Bone marrow (tissue), 2 donors: ENCODE measurements at regions not wholly inside any gene's neighbourhood (a gene's known extent, or its start where the extent isn't known, plus 50 kb on each side); places are given as distances from the start of the nearest gene placed in this dataset.
"Not testable (repeated sequence)": the region's sequence is repeated elsewhere in the genome, so short reads cannot be mapped to it uniquely, and the experiment has no call there.

Source experiments
- DNase-seq, 2 donors: peaks; one replicate each; lab custom pipeline; 2025; lab: John Stamatoyannopoulos, UW

DNA sequence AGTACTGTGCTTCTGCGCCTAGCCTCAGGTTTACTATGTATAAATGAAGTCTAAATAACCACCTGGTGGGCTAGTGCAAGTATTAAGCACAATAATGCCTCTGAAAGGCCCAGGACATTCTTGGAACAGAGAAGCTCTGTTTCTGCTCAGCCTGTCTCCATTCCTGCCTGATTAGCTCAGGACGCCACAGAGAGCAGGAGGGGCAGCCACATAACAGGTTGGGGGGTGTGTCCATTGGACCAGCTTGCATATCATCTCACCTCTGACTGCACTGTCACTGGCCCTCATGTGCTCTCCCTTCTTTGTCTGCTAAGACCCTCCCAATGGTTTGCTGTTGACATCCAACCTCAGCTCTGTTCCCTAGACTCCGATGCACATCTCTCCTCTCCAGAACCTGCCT is 52.8 kb upstream of the IKZF1 start:
- DNase-seq: no peak

DNA sequence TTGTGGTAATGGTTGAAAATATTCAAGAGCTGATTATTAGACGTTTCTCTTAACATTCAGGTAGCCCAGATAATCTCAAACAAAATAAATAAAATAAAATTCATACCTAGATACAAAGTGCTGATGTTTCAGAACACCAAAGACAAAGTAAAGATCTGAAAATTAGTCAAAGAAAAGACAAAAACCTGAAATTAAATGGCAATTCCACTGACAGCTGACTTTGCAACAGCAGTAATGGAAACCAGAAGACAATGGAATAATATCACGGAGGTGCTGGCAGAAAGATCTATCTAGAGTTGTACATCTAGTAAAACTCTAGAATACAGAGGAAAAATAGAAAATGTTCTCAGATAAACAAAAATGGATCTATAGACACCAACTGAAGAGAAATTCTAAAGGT is 58.0 kb upstream of the IKZF1 start:
- no peak for DNase-seq

DNA sequence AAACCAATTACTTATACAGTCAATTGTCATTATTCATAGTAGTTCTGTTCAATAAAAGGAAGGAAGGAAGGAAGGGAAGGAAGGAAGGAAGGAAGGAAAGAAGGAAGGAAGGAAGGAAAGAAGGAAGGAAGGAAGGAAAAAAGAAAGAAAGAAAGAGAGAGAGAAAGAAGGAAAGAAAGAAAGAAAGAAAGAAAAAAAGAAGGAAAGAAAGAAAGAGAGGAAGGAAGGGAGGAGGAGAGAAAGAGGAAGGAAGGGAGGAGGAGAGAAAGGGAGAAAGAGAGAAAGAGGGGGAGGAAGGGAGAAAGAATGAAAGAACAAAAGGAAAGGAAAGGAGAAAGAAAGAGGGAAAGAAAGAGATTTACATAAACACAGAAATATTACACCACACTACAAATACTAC is 62.4 kb upstream of the IKZF1 start:
- DNase-seq: not testable (repeated sequence)

DNA sequence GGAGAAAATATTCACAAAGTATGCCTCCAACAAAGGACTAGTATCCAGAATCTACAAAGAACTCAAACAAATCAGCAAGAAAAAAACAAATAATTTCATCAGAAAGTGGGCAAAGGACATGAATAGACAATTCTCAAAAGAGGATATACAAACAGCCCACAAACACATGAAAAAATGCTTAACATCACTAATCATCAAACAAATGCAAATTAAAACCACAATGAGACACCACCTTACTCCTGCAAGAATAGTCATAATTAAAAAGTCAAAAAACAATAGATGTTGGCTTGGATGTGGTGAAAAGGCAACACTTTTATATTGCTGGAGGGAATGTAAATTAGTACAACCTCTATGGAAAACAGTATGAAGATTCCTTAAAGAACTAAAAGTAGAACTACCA is 63.8 kb upstream of the IKZF1 start:
- not testable (repeated sequence) for DNase-seq

DNA sequence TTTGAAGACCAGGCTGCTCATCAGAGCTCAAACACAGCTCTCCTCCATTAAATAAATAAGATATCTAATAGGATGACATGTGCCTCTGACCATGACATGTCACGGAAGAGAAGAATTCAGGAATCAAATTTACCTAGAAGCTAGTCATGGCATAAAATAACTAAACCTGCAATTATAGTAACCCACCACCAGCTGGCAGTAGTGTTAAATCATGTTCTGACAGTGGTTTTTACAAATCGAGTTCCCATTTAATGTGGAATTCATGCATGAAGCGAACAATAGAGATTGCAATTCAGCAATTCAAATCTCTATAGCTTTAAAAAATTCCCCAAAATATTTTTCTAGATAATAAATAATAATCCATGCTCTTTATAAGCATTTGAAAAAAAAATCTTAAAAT is 74.6 kb upstream of the IKZF1 start:
- no peak for DNase-seq

DNA sequence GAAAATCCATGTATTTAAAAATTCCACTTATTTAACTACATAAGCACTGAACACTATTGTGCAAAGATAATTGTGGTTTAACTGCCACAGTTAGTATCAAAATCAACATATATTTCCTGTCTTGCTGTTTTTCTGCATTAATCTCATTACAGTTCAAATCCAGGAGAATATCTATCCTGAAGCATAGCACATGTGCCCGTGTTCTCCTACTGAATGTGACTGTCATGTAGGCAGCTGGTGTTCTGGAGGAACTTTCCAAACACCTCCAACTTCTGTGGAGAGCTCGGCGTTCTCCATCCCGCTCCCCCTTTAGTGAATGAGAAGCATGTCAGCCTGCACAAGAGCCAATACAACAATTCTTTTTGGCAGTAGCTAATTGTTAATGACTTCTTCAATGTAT is 76.4 kb upstream of the IKZF1 start:
- no peak for DNase-seq

DNA sequence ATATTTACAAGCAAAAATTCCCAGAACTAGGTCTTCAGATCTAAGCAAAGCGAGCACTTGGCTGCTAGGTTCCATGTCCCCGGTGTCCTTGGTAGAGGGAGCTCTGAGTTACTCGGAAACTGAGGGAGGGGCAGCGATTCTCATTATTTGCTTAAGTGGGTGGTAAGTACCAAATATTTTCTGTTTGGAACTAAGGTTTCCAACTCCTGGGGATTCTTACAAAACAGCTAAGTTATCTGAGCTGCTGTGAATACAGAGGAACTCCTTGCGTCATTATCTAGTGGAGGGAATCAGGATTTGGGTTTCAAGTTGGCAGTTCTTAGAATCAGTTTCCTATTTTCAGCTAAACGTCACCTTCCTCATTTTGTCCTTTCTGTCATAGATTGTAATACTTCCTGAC is 76.8 kb upstream of the IKZF1 start:
- DNase-seq: peak in 1 of 2 donors; percentile 55

DNA sequence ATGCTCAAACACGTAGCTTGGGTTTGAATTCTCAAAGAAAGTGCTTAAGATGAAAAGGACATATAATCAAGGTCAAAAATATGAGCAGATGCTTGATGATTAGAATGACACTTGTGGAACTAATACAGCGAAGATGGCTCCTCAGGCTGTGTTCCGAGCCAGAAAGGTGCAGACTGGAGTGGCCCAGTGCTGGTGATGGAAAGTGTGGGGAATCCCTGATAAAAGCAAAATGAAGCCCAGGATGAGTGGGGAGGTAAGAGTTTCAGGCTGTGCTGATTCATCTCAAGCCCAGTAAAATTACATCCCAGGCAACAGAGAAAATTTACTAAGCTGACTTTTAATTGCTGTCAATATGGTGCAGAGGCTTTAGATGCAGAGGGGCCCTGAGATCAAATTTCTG is 77.8 kb upstream of the IKZF1 start:
- no peak for DNase-seq

DNA sequence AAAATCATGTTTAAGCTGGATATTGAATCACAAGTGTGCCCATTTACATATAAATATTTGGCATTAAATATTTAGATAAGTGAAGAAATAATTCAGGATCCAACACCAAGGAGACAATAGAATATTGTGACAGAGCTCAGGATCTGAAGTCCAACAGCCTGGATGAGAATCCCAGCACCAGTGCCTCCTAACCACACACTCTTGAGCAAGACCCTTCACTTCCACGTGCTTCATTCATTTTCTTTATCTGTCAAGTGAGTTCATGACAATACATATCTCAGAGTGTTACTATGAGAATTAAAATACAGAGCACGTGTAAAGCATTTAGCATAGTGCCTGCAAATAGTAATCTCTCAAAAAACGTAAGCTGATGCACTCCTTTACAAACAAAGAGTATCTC is 78.4 kb upstream of the IKZF1 start:
- no peak for DNase-seq

DNA sequence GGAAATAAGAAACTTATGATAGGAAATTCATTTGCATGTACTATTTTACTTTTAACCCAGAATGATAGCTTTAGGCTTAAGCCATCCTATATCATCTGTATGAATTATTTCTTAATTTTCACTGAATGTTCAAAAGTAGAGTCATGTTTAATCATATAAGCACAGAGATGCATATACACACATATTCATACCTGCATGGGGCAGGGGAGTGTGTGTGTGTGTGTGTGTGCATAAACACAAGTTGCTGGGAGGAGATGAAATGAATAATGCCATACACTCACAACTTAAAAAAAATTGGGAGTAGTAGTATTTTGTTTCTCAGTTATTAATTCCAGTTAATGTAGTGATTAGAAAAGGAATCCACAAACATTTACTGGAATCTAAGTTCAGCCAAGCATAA is 83.1 kb upstream of the IKZF1 start:
- no peak for DNase-seq

DNA sequence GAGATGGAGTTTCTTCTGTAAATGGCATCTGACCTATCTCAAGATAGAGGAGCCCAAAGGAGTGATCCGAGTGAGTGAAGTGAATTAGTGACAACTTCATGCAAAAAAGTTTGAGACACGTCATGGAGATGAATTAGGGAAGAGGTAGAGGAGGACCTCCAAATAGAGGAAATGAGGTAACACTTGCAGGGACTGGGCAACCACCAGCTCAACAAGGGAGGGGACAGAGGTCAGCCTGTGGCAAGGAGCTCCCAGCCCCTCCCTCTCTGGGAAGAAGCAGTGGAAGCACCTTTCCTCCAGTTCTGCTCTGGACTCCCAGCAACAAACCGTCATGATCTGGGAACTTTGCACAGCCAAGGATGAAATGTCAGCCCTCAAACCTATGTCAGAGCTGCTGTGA is 83.5 kb upstream of the IKZF1 start:
- no peak for DNase-seq

DNA sequence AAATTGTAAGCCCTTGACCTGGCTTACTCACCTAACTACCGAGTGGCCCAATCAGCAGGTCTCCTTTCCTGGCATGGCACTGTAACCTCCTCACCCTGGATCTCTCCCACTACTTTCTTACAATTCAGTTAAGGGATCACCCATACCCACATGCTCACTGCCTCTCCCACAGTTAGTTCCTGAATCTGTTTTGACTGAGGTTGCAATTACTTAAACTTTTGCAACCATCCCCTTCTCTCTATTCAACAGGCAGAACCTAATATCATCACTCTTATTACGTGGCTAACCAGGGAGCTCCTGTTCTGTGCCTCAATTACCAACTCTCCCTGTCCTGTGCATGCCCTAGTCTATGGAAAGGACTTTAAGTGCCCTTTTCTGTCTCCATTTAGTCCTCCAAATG is 84.2 kb upstream of the IKZF1 start:
- no peak for DNase-seq

DNA sequence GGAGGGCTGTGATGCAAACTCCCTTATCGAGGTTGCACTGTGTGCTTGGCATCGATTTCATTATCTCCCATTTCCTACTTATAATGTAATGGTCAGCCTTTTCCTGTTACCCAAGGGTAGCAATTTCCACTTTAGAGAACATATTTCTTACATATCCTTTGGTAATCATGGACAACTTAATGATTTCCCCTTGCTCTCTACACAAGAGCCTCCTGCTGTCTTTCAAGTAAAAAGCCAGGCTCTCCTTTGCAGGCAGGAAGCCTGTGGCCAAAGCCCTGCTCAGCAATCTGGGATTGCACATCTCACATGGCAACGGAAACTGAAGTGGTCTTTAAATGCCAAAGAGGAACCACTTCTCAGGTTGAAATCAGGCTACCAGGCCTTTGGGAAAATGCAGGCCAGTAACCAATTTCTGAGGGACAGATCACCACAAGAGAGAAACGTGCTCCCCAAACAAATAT is 86.7 kb upstream of the IKZF1 start:
- DNase-seq: peak in 1 of 2 donors; percentile 45

DNA sequence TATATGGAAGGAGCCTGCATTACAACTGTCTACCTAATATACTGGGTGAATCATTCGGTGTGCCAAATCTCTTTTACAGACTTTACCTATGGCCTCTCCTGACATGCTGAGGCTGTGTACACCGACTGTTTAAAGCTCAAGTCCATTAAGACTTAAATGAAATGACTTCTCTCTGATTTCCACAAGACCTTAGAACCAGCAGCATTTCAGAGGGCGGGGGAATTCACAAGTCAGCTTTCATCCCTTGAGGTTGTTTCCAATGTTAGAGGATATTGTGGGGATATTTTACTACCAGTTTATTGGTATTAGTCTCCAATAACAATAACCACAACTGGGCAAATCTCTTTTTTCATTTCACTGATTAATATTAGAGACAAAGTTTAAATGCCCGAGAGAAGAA is 87.1 kb upstream of the IKZF1 start:
- DNase-seq: no peak

DNA sequence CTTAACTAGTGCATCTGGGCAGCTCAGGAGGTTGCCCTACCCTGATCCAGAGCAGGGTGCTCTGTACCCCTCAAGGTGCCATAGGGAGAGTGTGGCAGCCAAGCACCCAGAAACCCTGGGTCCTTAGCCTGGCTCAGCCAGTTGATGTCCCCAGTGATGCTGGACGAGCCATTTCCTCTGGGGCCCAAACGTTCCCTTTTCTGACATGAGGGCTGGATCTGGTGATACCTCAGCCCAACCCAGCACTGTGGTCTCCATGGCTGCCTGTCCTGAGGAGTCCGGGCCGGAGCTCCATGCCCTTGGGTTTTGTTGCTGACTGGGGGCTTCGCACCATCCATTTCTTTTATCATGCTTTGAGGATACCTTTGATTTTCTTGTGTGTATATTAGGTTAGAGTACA is 87.9 kb upstream of the IKZF1 start:
- no peak for DNase-seq

DNA sequence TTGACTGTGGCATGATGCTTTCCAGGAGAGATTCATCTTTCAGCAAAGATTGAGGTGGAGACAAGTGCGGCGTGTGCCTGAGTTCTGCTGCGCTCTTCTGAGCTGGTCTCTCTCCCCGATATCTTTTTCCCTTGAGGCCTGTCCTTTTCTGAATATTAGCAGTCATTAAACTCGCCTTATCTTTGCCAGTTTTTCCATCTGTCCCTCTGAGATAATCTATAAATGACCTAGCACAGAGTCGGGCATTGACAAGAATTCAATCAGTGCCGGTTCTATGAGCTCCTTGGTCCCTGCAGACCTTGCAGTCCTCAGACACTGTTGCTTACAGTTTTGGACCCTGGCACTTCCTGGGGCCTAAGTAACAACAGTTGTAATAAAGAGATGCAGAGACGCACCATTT is 89.7 kb upstream of the IKZF1 start:
- DNase-seq: no peak

DNA sequence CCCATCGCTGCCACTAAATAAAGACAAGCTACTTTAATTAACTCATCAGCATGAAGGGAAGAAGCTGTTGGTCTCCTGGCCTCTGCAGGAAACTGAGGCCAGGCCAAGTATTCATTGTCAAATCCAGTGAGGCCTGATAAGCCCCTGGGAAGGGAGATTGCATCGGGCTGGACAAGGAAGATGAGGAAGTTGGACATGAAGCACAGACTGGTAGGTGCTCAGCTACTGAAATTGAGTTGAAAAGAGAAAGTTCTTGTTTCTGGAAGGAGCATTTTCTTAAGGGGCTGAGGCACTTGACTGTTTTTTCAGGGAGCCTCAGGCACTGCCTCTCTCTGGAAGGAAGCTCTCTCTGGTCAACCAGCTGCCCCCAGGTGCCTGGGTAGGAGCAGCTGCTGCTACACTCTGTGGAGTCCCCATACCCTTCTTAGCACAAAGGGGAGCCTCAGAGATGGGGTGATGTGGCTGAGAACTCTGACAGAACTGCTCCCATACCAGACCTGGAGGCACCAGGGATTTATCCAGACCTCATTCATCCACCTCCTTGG is 90.3 kb upstream of the IKZF1 start:
- peak in 1 of 2 donors; percentile 23 for DNase-seq

DNA sequence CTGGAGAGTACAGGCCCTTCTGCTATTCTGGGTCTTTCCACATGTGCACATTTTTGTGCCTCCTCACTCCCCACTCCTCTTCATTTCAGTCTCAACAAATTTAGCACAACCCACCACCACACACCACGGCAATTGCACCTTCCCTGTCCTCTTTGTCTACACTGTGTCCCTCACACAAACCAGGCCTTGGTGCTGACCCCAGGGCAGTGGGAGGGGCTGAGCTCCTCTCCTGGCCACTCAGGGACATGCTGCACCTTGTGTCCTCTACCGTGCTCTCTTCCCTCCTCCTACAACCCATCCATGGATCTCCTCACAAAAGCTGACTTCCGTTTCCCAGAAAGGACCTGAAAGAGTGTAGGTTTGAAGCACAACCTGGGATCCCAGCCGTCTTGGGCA is 90.9 kb upstream of the IKZF1 start:
- no peak for DNase-seq

DNA sequence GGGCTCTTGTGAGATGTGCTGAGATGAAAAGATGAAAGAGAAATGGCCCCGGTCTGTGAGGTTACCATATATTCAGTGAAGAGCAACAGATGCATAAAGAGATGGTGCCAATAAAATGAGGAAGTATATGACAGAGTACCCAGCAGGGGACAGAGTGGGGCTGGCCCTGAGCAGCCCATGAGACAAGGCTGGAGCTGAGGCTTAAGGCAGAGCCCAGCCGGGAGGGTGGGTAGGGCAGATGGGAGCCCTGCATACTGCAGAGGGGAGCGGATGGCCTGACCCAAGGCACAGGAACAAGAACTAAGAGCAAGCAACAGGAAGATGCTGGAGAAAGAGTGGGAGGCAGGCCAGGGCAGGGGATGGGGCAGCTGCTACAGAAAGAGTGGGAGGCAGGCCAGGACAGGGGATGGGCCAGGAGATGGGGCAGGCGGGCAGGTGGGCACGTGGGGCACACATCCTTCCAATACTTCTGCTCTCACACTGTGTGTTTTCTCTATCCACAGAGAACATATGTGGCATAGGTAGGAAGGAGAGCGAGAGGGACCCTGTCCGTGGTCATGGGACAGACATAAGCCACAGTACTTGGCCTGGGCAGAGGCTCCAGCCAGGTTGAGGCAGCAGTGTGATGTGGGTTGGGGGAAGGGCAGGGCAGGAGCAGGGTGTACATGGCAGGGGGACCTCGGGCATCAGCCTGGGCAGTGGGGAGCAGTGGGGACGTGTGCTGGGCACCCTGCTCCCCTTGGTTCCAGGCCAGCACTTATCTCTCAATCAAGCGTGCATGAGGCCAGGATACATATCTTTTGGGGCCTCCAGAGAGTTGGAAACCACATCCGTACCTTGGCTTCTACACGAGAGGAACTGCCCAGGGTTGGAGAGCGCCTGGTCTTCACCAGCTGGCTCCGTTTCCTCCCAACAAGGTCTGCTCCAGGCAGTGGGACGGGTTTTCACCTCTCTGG is 91.6 kb upstream of the IKZF1 start:
- peak in 1 of 2 donors; percentile 91 for DNase-seq

DNA sequence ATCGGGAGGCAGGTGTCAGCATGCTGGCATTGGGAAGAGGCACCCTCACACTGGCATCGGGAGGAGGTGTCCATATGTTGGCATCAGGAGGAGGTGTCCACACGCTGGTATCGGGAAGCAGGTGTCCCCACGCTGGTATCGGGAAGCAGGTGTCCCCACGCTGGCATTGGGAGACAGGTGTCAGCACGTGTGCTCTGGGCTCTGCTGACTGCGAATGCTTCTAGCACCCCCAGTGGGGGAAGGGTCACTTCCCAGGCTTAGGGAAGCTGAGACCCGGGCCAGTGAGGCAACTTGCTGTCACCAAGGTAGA is 92.5 kb upstream of the IKZF1 start:
- DNase-seq: no peak

DNA sequence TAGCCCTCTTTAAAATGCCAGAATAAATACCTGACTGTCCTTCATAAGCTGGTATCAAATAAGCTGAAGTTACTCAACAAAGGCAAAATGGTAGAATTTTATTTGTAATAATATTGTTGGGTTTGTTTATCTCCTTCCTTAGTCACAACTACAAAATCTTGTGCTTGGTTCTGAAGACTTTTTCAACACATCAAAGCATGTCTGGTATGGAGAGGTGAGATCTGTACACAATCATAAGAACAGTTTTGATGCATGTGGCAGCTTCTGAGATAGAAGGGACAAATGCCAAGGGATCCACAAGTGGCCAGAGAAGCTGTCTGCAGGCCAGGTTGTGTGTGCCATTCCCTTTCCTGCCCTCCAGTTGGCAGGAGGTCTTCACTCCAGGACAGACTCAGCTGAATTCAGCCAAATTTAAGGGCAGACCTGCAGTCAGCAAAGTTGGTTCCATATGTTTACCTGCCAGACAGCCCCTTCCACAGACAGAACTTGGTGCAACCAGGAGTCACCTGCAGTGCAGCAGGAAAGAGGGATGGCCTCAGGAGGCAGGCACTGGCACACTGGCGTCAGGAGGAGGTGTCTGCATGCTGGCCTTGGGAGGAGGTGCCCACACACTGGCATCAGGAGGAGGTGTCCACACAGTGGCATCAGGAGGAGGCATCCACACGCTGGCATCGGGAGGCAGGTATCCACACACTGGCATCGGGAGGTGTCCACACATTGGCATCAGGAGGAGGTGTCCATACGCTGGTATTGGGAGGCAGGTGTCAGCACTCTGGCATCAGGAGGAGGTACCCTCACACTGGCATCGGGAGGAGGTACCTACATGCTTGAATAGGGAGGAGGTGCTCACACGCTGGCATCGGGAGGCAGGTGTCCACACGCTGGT is 93.1 kb upstream of the IKZF1 start:
- DNase-seq: no peak

DNA sequence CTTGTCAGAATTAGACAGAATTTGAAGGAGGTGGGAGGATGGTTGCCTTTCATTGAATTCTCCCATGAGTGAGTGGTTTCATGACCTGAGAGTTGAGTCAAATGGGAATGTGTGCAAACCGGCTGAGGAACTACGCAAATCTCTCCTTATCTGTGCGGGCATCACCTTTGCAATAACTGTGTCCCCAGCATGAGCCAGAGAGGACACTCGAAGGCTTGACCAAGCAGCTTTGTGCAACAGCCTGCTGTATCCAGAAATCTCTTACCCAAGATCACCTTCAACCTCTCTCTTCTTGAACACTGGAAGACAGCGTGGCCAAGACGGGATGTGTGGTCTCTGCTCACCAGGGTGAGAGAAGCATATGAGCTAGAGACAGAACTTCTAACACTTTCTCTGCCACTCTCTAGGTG is 93.8 kb upstream of the IKZF1 start:
- no peak for DNase-seq
